GM19351 (cell line): ENCODE measurements at regions not wholly inside any gene's neighbourhood (a gene's known extent, or its start where the extent isn't known, plus 50 kb on each side); places are given as distances from the start of the nearest gene placed in this dataset.

Experiments used
- ATAC-seq: cut with Tn5 transposase; IDR thresholded peaks from one replicate; pipeline ENCODE4 v1.9.1; 2021; ENCODE audit warnings: mild to moderate bottlenecking, moderate library complexity; ENCODE audit not compliant: unreplicated experiment

DNA sequence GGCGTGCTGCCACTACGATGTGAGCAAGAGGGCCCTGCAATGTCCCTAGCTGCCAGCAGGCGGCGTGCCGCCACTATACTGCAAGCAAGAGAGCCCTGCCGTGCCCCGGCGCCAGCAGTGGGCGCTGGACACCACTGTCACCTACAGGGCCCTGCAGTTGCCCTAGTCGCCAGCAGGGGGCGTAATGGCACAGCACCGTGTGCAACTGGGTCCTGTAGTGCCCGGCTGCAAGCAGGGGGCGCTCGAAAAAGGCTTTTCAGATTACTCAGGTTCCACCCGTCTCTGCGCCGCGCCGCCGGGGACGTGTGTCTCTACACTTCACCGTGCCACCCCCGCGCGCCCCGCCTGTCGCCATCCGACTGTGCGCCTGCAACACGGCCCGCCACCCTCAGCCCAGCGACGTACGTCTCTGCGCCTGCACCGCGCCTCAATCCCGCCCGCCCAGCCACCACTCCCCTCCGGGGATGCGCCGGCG, 1356.9 kb downstream of the TMEM121 start:
- ATAC-seq, result no peak
